Uterus (tissue), 2 donors: ENCODE measurements at regions not wholly inside any gene's neighbourhood (a gene's known extent, or its start where the extent isn't known, plus 50 kb on each side); places are given as distances from the start of the nearest gene placed in this dataset.

Experiments used
- CTCF ChIP-seq, 4 experiments: fragments of 200-600 bp in 2 of 4; fragments of 450-650 bp in 2 of 4; sonication (generic) in 2 of 4; IDR thresholded peaks; one replicate each; pipeline ENCODE4 v1.5.1; 2016 to 2019; ENCODE audit warnings: antibody characterized with exemption in 4 of 4, mild to moderate bottlenecking in 2 of 4, moderate library complexity in 1 of 4
- POLR2A ChIP-seq, 2 donors: fragments of 450-650 bp; IDR thresholded peaks; one replicate each; pipeline ENCODE4 v1.6.1; 2016; ENCODE audit warnings: antibody characterized with exemption in 2 of 2, mild to moderate bottlenecking in 1 of 2, moderate library complexity in 1 of 2

- TF ChIP-seq CTCF (IDR thresholded peaks at IDR 0.05) = no peak
- TF ChIP-seq POLR2A (IDR thresholded peaks at IDR 0.05) = no peak
Measured at GRCh38 chr4:180512801-180513475, 1730.3 kb upstream of the TENM3 start.
